Skeletal muscle tissue (tissue), 3 donors: ENCODE measurements at regions not wholly inside any gene's neighbourhood (a gene's known extent, or its start where the extent isn't known, plus 50 kb on each side); places are given as distances from the start of the nearest gene placed in this dataset.

Experiments used
- H3K27ac ChIP-seq: one replicate; pipeline ENCODE4 v1.7.0; 2013; ENCODE audit warnings: mild to moderate bottlenecking, low read depth, low read length, inconsistent platforms
- H3K27me3 ChIP-seq, 3 donors: one replicate each; pipeline ENCODE4 v1.7.0; 2013; ENCODE audit warnings: low read length in 3 of 3; ENCODE audit not compliant: control insufficient read depth in 3 of 3, insufficient read depth in 3 of 3
- H3K36me3 ChIP-seq, 3 donors: one replicate each; pipeline ENCODE4 v1.7.0; 2013; ENCODE audit warnings: low read length in 3 of 3; ENCODE audit not compliant: control insufficient read depth in 3 of 3, insufficient read depth in 3 of 3
- H3K4me1 ChIP-seq, 3 donors: one replicate each; pipeline ENCODE4 v1.7.0; 2013; ENCODE audit warnings: low read length in 3 of 3, mild to moderate bottlenecking in 3 of 3; ENCODE audit not compliant: control insufficient read depth in 3 of 3, insufficient read depth in 3 of 3
- H3K4me3 ChIP-seq, 3 donors: one replicate each; pipeline ENCODE4 v1.7.0; 2013; ENCODE audit warnings: low read length in 3 of 3
- H3K9ac ChIP-seq, 3 donors: one replicate each; pipeline ENCODE4 v1.7.0; 2013; ENCODE audit warnings: low read length in 3 of 3, mild to moderate bottlenecking in 3 of 3, moderate library complexity in 2 of 3, low read depth in 1 of 3
- H3K9me3 ChIP-seq, 3 donors: one replicate each; pipeline ENCODE4 v1.7.0; 2013; ENCODE audit warnings: low read length in 3 of 3; ENCODE audit not compliant: control insufficient read depth in 3 of 3
- donor health status: Osteomylitis.

GRCh38 chr22:48727454-48728058 is 1100.1 kb downstream of the BRD1 start:
- Histone ChIP-seq H3K9me3 (peaks cover 0 to 9% (median 3%) of the 10 kb centered on the region in 3 donors), H3K27me3 (peaks cover 0 to 4% (median 0%) of the 10 kb centered on the region in 3 donors), H3K9ac (no peak overlapping the region), H3K27ac (no peak overlapping the region), H3K4me1 (no peaks in the 10 kb centered on the region), H3K36me3 (no peaks in the 10 kb centered on the region), H3K4me3 (no peak overlapping the region)

GRCh38 chr22:48724899-48725298 is 1102.8 kb downstream of the BRD1 start:
- Histone ChIP-seq H3K9ac (no peak overlapping the region), H3K27me3 (peaks cover 0 to 4% (median 2%) of the 10 kb centered on the region in 3 donors), H3K4me3 (no peak overlapping the region), H3K9me3 (peaks cover 0 to 9% (median 9%) of the 10 kb centered on the region in 3 donors), H3K36me3 (no peaks in the 10 kb centered on the region), H3K27ac (no peak overlapping the region), H3K4me1 (no peaks in the 10 kb centered on the region)

GRCh38 chr22:48722661-48723060 is 1105.0 kb downstream of the BRD1 start:
- Histone ChIP-seq H3K4me3 (no peak overlapping the region), H3K4me1 (no peaks in the 10 kb centered on the region), H3K27ac (no peak overlapping the region), H3K36me3 (no peaks in the 10 kb centered on the region), H3K9me3 (peaks cover 0 to 10% (median 9%) of the 10 kb centered on the region in 3 donors), H3K9ac (no peak overlapping the region), H3K27me3 (peaks cover 0 to 11% (median 4%) of the 10 kb centered on the region in 3 donors)

- Histone ChIP-seq H3K4me1 (no peaks in the 10 kb centered on the region), H3K9me3 (peaks cover 0 to 6% (median 0%) of the 10 kb centered on the region in 3 donors), H3K27ac (no peak overlapping the region), H3K27me3 (peaks cover 0 to 14% (median 4%) of the 10 kb centered on the region in 3 donors), H3K36me3 (no peaks in the 10 kb centered on the region), H3K9ac (no peak overlapping the region), H3K4me3 (no peak overlapping the region)
These were observed 1106.3 kb downstream of the BRD1 start for GRCh38 chr22:48721395-48721669.

- peaks cover 0 to 14% (median 4%) of the 10 kb centered on the region in 3 donors for H3K27me3 ChIP-seq
- peaks cover 0 to 6% (median 0%) of the 10 kb centered on the region in 3 donors for H3K9me3 ChIP-seq
- H3K9ac ChIP-seq = no peak overlapping the region
- H3K4me3 ChIP-seq = no peak overlapping the region
- no peak overlapping the region for H3K27ac ChIP-seq
- H3K4me1 ChIP-seq = no peaks in the 10 kb centered on the region
- H3K36me3 ChIP-seq = no peaks in the 10 kb centered on the region
These were observed 1106.8 kb downstream of the BRD1 start for GRCh38 chr22:48720662-48721394.

- H3K4me1 ChIP-seq = no peaks in the 10 kb centered on the region
- no peak overlapping the region for H3K9ac ChIP-seq
- H3K27me3 ChIP-seq = peaks cover 0 to 14% (median 4%) of the 10 kb centered on the region in 3 donors
- H3K36me3 ChIP-seq = no peaks in the 10 kb centered on the region
- peaks cover 0 to 6% (median 0%) of the 10 kb centered on the region in 3 donors for H3K9me3 ChIP-seq
- H3K4me3 ChIP-seq = no peak overlapping the region
- no peak overlapping the region for H3K27ac ChIP-seq
These were observed 1107.6 kb downstream of the BRD1 start for GRCh38 chr22:48719978-48720661.

- Histone ChIP-seq H3K9ac (no peak overlapping the region), H3K9me3 (peaks cover 0 to 6% (median 0%) of the 10 kb centered on the region in 3 donors), H3K4me3 (no peak overlapping the region), H3K27me3 (peaks cover 0 to 17% (median 2%) of the 10 kb centered on the region in 3 donors), H3K36me3 (no peaks in the 10 kb centered on the region), H3K27ac (no peak overlapping the region), H3K4me1 (no peaks in the 10 kb centered on the region)
These were observed 1108.7 kb downstream of the BRD1 start for GRCh38 chr22:48718818-48719500.

GRCh38 chr22:48717883-48718817 is 1109.5 kb downstream of the BRD1 start:
- Histone ChIP-seq H3K4me1 (no peaks in the 10 kb centered on the region), H3K9me3 (peaks cover 0 to 6% (median 2%) of the 10 kb centered on the region in 3 donors), H3K27ac (no peak overlapping the region), H3K4me3 (no peak overlapping the region), H3K27me3 (peaks cover 0 to 23% (median 0%) of the 10 kb centered on the region in 3 donors), H3K9ac (no peak overlapping the region), H3K36me3 (no peaks in the 10 kb centered on the region)
